ENCODE measurements at regions not wholly inside any gene's neighbourhood (a gene's known extent, or its start where the extent isn't known, plus 50 kb on each side); places are given as distances from the start of the nearest gene placed in this dataset.
"Not testable (repeated sequence)": the region's sequence is repeated elsewhere in the genome, so short reads cannot be mapped to it uniquely, and the experiment has no call there.

- no peak overlapping the region for H3K27ac ChIP-seq
- H3K4me3 ChIP-seq (ENCODE audit: low read depth, low read length), result no peak overlapping the region
- peak; percentile 64 for TF ChIP-seq CTCF (IDR thresholded peaks at IDR 0.05; ENCODE audit: low read depth, low read length, missing control alignments)
- no peaks in the 10 kb centered on the region for H3K36me3 ChIP-seq (replicated peaks)
- no peaks in the 10 kb centered on the region for H3K27me3 ChIP-seq (replicated peaks)
- in situ Hi-C loops (cut with HindIII; ENCODE audit: low pct_ligation_motif_present, low sequenced_read_pairs), result no loop called here
- no peak for DNase-seq
Observed at GRCh38 chr14:106417224-106418049, 891.1 kb downstream of the TMEM121 start.

- no peak for TF ChIP-seq CTCF (IDR thresholded peaks at IDR 0.05; ENCODE audit: low read depth, low read length, missing control alignments)
- Histone ChIP-seq H3K27ac (no peak overlapping the region), H3K27me3 (replicated peaks) (no peaks in the 10 kb centered on the region), H3K36me3 (replicated peaks) (no peaks in the 10 kb centered on the region), H3K4me3 (ENCODE audit: low read depth, low read length) (no peak overlapping the region)
- no peak for DNase-seq
- in situ Hi-C loops (cut with HindIII; ENCODE audit: low pct_ligation_motif_present, low sequenced_read_pairs), result no loop called here
Observed at GRCh38 chr14:106419376-106419965, 893.1 kb downstream of the TMEM121 start.

- H3K27ac ChIP-seq; DNase-seq; H3K27me3 ChIP-seq (replicated peaks); H3K4me3 ChIP-seq (ENCODE audit: low read depth, low read length); in situ Hi-C loops (cut with HindIII; ENCODE audit: low pct_ligation_motif_present, low sequenced_read_pairs); H3K36me3 ChIP-seq (replicated peaks): not testable (repeated sequence)
Observed at GRCh38 chr14:106421431-106422033, 895.1 kb downstream of the TMEM121 start.

DNA sequence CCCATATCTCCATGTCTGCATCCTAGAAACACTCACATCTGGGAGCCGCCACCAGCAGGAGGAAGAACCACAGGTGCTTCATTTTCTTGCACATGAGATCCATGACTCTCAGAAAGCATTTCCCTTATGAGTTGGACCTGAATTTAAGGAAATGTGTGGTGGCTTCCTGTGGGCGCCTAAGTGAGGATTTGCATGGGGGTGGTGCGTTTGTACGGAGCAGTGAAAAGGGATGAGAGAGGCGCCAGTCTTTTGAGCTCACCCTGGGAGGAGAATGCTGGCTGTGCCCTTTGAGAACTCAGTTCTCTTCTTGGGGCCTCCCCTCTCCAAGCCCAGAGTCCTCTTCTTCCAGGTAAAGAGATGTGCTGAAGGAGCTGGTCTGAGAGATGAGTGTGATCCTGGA is 895.7 kb downstream of the TMEM121 start:
- Histone ChIP-seq H3K36me3 (replicated peaks) (no peaks in the 10 kb centered on the region), H3K27ac (no peak overlapping the region), H3K27me3 (replicated peaks) (no peaks in the 10 kb centered on the region), H3K4me3 (ENCODE audit: low read depth, low read length) (no peak overlapping the region)
- no peak for TF ChIP-seq CTCF (IDR thresholded peaks at IDR 0.05; ENCODE audit: low read depth, low read length, missing control alignments)
- DNase-seq, result no peak
- in situ Hi-C loops (cut with HindIII; ENCODE audit: low pct_ligation_motif_present, low sequenced_read_pairs), result no loop called here

GRCh38 chr14:106425150-106425549 is 898.8 kb downstream of the TMEM121 start:
- H3K27me3 ChIP-seq (replicated peaks); DNase-seq; H3K4me3 ChIP-seq (ENCODE audit: low read depth, low read length); H3K36me3 ChIP-seq (replicated peaks); H3K27ac ChIP-seq; in situ Hi-C loops (cut with HindIII; ENCODE audit: low pct_ligation_motif_present, low sequenced_read_pairs): not testable (repeated sequence)

GRCh38 chr14:106436310-106436905 is 910.0 kb downstream of the TMEM121 start:
- in situ Hi-C loops (cut with HindIII; ENCODE audit: low pct_ligation_motif_present, low sequenced_read_pairs), result no loop called here
- H3K4me3 ChIP-seq (ENCODE audit: low read depth, low read length), result no peak overlapping the region
- TF ChIP-seq CTCF (IDR thresholded peaks at IDR 0.05; ENCODE audit: low read depth, low read length, missing control alignments), result peak; percentile 20
- no peaks in the 10 kb centered on the region for H3K27me3 ChIP-seq (replicated peaks)
- DNase-seq, result no peak
- no peaks in the 10 kb centered on the region for H3K36me3 ChIP-seq (replicated peaks)
- H3K27ac ChIP-seq, result no peak overlapping the region

Data from brain microvascular endothelial cell (primary cell).